NCI-H524 (cell line): ENCODE measurements at regions not wholly inside any gene's neighbourhood (a gene's known extent, or its start where the extent isn't known, plus 50 kb on each side); places are given as distances from the start of the nearest gene placed in this dataset.
A peak's percentile ranks its signal among the peaks of the same experiment; 100 is the strongest.

ENCODE experiments used
- DNase-seq, 2 experiments: peaks; one replicate each; lab custom pipeline; 2025; lab: John Stamatoyannopoulos, UW

- DNase-seq = no peak
These were observed 172.4 kb upstream of the GRIN2B start for GRCh38 chr12:14153803-14154202.

- no peak for DNase-seq
These were observed 175.2 kb upstream of the GRIN2B start for GRCh38 chr12:14156606-14157005.

DNA sequence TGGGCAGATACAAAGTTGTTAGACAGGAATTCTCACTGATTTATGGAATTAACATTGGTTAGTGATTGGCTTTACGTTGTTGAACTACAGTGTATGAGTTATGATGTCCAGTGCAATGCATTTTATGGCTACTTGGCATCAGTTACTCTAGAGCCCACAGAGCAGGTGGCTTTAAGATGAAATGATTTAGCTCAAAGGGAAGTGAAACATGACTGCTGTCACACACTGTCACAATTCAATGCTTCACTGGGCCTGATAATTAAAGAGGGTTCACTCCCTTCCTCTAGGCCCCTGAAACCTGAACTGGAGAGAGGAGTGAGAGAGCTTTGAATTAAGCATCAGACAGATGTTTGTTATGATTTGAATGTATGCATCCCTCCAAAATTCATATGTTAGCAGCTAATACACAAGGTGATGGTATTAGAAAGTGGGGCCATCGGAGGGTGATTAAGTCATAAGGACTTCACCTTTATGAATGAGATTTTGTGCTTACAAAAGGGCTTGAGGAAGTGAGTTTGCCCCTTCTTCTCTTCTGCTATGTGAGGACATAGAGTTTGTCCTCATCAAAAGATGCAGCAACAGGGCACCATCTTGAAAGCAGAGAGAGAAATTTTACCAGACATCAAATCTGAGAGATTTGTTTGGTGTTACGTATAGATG is 175.8 kb upstream of the GRIN2B start:
- DNase-seq = peak in 1 of 2 experiments; percentile 57

DNA sequence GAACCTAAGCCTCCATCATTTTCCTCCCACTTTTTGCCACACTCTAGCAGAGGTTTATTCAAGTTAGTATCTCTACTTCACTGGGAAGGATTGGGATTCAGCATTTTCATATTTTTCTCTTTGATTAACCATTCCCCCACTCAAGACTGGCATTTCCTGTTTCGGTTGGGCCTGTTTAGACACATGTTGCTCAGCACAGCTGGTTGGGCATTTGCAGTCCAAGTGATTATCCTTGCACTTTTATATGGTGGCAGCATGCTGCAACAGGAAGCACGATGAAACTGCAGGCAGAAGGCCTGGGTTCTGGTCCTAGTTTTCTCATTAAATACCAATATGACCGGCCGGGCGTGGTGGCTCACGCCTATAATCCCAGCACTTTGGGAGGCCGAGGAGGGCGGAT is 182.9 kb upstream of the GRIN2B start:
- no peak for DNase-seq

DNA sequence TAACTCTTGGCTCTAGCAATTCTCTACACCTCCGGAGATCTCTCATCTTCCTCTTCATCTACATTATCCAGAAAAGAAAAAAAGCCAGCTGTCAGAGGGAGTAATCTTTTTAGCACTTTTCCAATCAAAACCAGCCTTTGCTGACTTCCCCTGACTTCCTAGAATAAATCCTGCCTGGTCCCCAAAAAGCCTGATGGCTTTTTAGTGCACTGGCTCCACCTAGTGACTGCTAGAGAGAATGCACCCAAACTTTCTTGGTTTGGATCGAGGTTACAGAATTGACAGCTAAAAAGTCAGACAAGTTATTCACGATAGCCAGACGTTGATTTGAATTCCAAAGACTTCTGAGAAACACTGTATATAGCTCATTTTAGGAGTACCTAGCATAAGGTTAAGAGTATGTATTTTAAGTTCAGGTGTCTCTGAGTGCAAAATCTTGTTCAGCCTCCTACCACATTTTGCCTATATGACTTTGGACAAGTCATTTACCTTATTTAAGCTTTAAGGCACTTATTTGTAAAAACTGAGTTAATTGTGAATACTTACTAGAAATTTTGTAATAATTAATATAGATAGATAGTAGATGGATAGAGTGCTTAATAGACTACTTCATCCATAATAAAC is 185.7 kb upstream of the GRIN2B start:
- peak; percentile 50 to 82 for DNase-seq

GRCh38 chr12:14169281-14169680 is 187.9 kb upstream of the GRIN2B start:
- DNase-seq = peak; percentile 75 to 89

DNA sequence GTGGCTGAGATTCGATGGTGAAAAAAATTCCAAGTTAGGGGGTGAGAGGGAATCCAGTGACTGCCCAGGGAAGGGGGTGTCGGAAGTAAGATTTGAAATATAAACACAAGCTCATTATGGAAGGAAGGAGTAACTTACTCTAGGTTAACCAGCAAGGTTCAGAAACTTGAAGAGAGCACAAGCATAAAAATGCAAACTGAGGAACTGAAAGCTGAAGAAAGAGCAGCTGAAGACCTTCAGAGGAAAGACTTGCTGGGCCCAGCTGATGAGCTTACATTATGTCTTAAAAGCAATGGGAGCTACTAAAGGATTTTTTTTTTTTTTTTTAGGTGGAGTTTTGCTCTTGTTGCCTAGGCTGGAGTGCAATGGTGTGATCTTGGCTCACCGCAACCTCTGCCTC is 189.7 kb upstream of the GRIN2B start:
- DNase-seq = no peak

- DNase-seq = no peak
These were observed 190.3 kb upstream of the ATF7IP start for GRCh38 chr12:14175206-14175605.

- DNase-seq = peak; percentile 38 to 84
These were observed 179.9 kb upstream of the ATF7IP start for GRCh38 chr12:14185427-14186192.

DNA sequence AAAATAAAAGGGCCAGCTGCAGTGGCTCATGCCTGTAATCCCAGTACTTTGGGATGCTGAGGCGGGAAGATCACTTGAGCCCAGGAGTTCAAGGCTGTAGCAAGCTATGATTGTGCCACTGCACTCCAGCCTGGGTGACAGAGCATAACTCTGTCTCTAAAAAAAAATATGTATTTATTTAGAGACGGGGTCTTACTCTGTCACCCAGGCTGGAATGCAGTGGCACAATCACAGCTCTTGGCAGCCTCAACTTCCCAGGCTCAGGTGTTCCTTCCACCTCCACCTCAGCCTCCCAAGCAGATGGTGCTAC is 179.3 kb upstream of the ATF7IP start:
- DNase-seq = no peak

- DNase-seq = no peak
These were observed 178.5 kb upstream of the ATF7IP start for GRCh38 chr12:14187002-14187401.

DNA sequence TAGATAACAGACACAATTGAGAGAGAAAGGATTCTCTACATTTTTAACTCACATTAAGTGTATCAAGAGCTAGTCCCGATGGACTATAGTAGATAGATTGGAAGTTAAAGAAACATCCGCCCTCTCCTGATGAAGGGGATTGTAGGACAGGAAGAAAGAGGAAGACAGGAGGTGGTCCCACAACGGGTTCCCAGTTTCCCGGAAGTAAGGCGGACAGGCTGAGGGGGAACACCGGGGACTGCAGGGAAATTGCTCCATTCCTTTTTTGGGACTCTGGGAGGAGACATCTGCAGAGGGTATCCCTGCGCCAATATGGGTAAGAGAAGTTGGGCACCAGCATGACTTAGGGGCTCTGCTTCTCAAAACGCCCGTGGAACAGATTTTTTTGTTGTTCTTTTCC is 177.5 kb upstream of the ATF7IP start:
- DNase-seq = no peak

- no peak for DNase-seq
These were observed 176.7 kb upstream of the ATF7IP start for GRCh38 chr12:14188744-14189143.

- no peak for DNase-seq
These were observed 174.8 kb upstream of the ATF7IP start for GRCh38 chr12:14190694-14191093.

DNA sequence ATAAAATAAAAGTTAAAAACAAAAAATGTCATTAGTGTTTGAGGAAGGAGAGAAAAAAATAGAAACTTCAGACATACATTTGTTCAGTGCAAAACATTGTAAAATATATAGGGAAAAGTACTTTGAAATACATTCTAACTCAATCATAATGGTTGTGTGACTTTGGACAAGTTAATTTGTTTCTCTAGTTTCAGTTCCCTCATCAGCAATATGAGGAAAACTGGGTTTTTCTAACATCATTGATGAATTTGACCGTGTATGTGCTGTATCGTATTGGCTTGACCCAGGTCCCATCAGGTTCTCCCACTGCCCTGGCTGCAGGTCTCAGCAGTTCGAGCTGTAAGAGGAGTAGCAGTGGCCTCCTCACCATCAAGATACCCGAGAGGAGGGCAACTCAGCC is 173.9 kb upstream of the ATF7IP start:
- no peak for DNase-seq

DNA sequence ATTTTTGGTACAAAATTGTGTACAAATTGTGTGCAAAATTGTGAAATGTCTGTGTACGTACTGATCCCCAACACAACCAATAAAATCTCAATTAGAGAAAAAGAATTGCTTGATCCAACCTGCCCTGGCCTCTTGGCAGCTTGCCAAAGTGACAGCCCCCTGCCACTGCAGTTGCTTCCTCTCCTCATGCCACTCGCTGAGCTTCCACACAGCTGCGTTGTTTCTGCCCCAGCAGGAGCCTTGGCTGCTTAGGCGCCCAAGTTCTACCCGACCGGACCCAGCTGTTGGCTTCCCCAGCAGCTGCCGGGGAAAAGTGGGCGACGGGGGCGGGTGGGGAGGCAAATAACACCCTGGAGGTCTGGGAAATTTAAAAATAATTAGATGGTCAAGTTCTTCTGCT is 171.8 kb upstream of the ATF7IP start:
- peak in 1 of 2 experiments; percentile 56 for DNase-seq

GRCh38 chr12:14194572-14194971 is 170.9 kb upstream of the ATF7IP start:
- DNase-seq = no peak

DNA sequence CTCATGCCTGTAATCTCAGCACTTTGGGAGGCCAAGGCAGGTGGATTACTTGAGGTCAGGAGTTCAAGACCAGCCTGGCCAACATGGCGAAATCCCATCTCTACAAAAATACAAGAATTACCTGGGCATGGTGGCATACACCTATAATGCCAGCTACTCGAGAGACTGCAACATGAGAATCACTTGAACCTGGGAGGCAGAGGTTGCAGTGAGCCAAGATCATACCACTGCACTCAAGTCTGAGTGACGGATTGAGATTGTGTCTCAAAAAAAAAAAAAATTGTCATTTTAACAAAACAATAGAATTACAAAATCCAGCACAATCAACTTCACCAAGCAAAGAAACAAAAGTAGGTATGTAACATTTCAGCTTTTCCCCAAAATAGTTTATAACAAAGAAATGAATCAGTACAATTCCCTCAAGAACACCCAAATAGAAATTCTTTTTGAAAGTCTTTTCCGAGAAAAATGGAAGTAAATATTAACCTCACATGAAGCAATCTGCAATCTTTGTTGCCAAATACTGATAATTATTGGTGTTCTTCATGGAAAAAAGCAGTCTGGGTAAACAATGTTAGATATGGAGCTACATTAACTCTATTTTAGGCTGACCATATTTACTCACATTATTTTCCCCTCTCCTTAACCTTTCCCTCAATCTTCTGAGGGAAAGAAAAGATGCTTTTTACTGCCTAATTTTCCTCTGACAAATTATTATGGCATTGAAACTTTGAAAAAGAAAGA is 165.9 kb upstream of the ATF7IP start:
- DNase-seq = no peak

DNA sequence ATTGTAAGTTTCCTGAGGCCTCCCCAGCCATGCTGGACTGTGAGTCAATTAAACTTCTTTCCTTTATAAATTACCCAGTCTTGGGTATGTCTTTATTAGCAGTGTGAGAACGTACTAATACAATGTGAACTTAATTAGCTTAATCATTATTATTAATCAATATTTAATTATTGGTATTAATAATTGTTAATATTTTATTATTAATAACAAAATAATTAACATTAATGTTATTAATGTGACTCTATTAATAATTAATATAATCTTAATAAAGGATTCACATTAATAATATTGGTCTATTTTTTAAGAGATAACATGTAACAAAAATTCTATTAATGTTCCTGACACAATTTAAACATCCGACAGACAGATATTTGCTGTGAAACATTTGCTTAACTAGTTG is 164.9 kb upstream of the ATF7IP start:
- no peak for DNase-seq

GRCh38 chr12:14201291-14201690 is 164.2 kb upstream of the ATF7IP start:
- DNase-seq = peak in 1 of 2 experiments; percentile 16

DNA sequence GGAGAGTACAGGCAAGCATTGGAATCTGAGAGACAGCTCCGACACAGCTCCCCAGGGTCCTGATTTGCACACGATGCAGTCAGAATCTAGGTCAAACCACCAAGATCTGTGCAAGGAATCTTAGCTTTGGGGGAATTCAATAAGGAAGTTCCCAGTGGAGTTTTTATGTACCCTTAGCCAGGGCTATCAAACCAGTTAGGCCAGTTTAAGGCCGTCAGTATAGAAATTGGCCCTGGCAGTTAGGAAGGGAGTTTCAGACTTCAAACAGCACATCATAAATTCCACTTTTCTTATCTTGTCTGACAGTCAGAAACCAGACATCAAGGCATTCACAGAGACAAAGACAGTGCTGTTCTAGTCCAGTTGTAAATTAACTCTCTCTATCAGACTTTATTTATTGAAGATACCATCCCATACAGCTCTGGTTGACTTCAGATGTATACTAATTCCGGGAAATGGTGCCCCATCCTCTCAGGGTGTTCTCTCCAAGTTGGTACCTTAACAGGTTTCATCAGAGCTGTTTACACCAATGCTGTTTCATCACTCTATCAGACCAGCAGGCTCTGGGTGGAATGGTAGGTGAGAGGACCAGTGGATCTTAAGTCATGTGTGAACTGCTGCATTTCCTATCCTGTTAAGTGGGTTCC is 157.5 kb upstream of the ATF7IP start:
- DNase-seq = no peak

- DNase-seq = no peak
These were observed 153.5 kb upstream of the ATF7IP start for GRCh38 chr12:14211947-14212387.
